ENCODE measurements at regions not wholly inside any gene's neighbourhood (a gene's known extent, or its start where the extent isn't known, plus 50 kb on each side); places are given as distances from the start of the nearest gene placed in this dataset.

GRCh38 chr10:7507887-7508726, 97.3 kb upstream of the SFMBT2 start:
- peak overlapping the region; percentile 91 for H3K27ac Mint-ChIP-seq
- H3K4me3 Mint-ChIP-seq, result peak overlapping the region; percentile 58
- peak; percentile 69 for ATAC-seq (replicated peaks)
- no peaks in the 10 kb centered on the region for H3K36me3 Mint-ChIP-seq (ENCODE audit: low read depth)
- H3K27me3 Mint-ChIP-seq, result no peaks in the 10 kb centered on the region
- H3K4me1 Mint-ChIP-seq, result peaks cover 28% of the 10 kb centered on the region
- peaks cover 20% of the 10 kb centered on the region for H3K9me3 Mint-ChIP-seq

- Mint-ChIP-seq H3K27ac (peak overlapping the region; percentile 91), H3K27me3 (no peaks in the 10 kb centered on the region), H3K36me3 (ENCODE audit: low read depth) (no peaks in the 10 kb centered on the region), H3K4me3 (peak overlapping the region; percentile 58), H3K4me1 (peaks cover 29% of the 10 kb centered on the region), H3K9me3 (peaks cover 20% of the 10 kb centered on the region)
- no peak for ATAC-seq (replicated peaks)
Measured at GRCh38 chr10:7506571-7506970, 95.7 kb upstream of the SFMBT2 start.

GRCh38 chr10:7505196-7505595, 94.4 kb upstream of the SFMBT2 start:
- no peaks in the 10 kb centered on the region for H3K27me3 Mint-ChIP-seq
- H3K27ac Mint-ChIP-seq, result no peak overlapping the region
- H3K36me3 Mint-ChIP-seq (ENCODE audit: low read depth), result no peaks in the 10 kb centered on the region
- H3K4me1 Mint-ChIP-seq, result peaks cover 33% of the 10 kb centered on the region
- no peak for ATAC-seq (replicated peaks)
- H3K9me3 Mint-ChIP-seq, result peaks cover 15% of the 10 kb centered on the region
- no peak overlapping the region for H3K4me3 Mint-ChIP-seq

- no peak for ATAC-seq (replicated peaks)
- Mint-ChIP-seq H3K27me3 (no peaks in the 10 kb centered on the region), H3K27ac (no peak overlapping the region), H3K9me3 (peaks cover 7% of the 10 kb centered on the region), H3K36me3 (ENCODE audit: low read depth) (no peaks in the 10 kb centered on the region), H3K4me3 (no peak overlapping the region), H3K4me1 (peaks cover 27% of the 10 kb centered on the region)
Measured at GRCh38 chr10:7503190-7503589, 92.4 kb upstream of the SFMBT2 start.

GRCh38 chr10:7501157-7501556, 90.3 kb upstream of the SFMBT2 start:
- peak; percentile 35 for ATAC-seq (replicated peaks)
- H3K27me3 Mint-ChIP-seq, result no peaks in the 10 kb centered on the region
- no peak overlapping the region for H3K4me3 Mint-ChIP-seq
- H3K4me1 Mint-ChIP-seq, result peaks cover 16% of the 10 kb centered on the region
- H3K27ac Mint-ChIP-seq, result no peak overlapping the region
- H3K36me3 Mint-ChIP-seq (ENCODE audit: low read depth), result no peaks in the 10 kb centered on the region
- H3K9me3 Mint-ChIP-seq, result peaks cover under 1% of the 10 kb centered on the region

GRCh38 chr10:7498111-7498510, 87.3 kb upstream of the SFMBT2 start:
- Mint-ChIP-seq H3K4me1 (peaks cover 21% of the 10 kb centered on the region), H3K4me3 (no peak overlapping the region)
- no peak for ATAC-seq (replicated peaks)

GRCh38 chr10:7493996-7494395, 83.2 kb upstream of the SFMBT2 start:
- Mint-ChIP-seq H3K27ac (no peak overlapping the region), H3K9me3 (no peaks in the 10 kb centered on the region), H3K4me1 (peaks cover 28% of the 10 kb centered on the region), H3K36me3 (ENCODE audit: low read depth) (no peaks in the 10 kb centered on the region), H3K4me3 (no peak overlapping the region), H3K27me3 (no peaks in the 10 kb centered on the region)
- ATAC-seq (replicated peaks), result no peak

More at GRCh38 chr10:7498111-7498510, 87.3 kb upstream of the SFMBT2 start:
- Mint-ChIP-seq H3K9me3 (no peaks in the 10 kb centered on the region), H3K27ac (no peak overlapping the region), H3K36me3 (ENCODE audit: low read depth) (no peaks in the 10 kb centered on the region), H3K27me3 (no peaks in the 10 kb centered on the region)

GRCh38 chr10:7492660-7493046, 81.8 kb upstream of the SFMBT2 start:
- Mint-ChIP-seq H3K4me3 (peak overlapping the region; percentile 41), H3K4me1 (peaks cover 28% of the 10 kb centered on the region), H3K27ac (peak overlapping the region; percentile 43), H3K9me3 (no peaks in the 10 kb centered on the region), H3K27me3 (no peaks in the 10 kb centered on the region), H3K36me3 (ENCODE audit: low read depth) (no peaks in the 10 kb centered on the region)
- peak; percentile 71 for ATAC-seq (replicated peaks)

- H3K27ac Mint-ChIP-seq, result peak overlapping the region; percentile 43
- ATAC-seq (replicated peaks), result peak; percentile 38
- H3K4me3 Mint-ChIP-seq, result peak overlapping the region; percentile 41
- no peaks in the 10 kb centered on the region for H3K9me3 Mint-ChIP-seq
- no peaks in the 10 kb centered on the region for H3K36me3 Mint-ChIP-seq (ENCODE audit: low read depth)
- H3K4me1 Mint-ChIP-seq, result peaks cover 24% of the 10 kb centered on the region
- H3K27me3 Mint-ChIP-seq, result no peaks in the 10 kb centered on the region
Measured at GRCh38 chr10:7491949-7492659, 81.3 kb upstream of the SFMBT2 start.

- H3K4me1 Mint-ChIP-seq, result peaks cover 23% of the 10 kb centered on the region
- H3K9me3 Mint-ChIP-seq, result no peaks in the 10 kb centered on the region
- no peaks in the 10 kb centered on the region for H3K27me3 Mint-ChIP-seq
- no peak for ATAC-seq (replicated peaks)
- no peaks in the 10 kb centered on the region for H3K36me3 Mint-ChIP-seq (ENCODE audit: low read depth)
- no peak overlapping the region for H3K4me3 Mint-ChIP-seq
- peak overlapping the region; percentile 5 for H3K27ac Mint-ChIP-seq
Measured at GRCh38 chr10:7491230-7491629, 80.4 kb upstream of the SFMBT2 start.

- H3K36me3 Mint-ChIP-seq (ENCODE audit: low read depth), result no peaks in the 10 kb centered on the region
- no peak for ATAC-seq (replicated peaks)
- H3K4me3 Mint-ChIP-seq, result no peak overlapping the region
- H3K4me1 Mint-ChIP-seq, result peaks cover 36% of the 10 kb centered on the region
- no peaks in the 10 kb centered on the region for H3K27me3 Mint-ChIP-seq
- peak overlapping the region; percentile 10 for H3K27ac Mint-ChIP-seq
- no peaks in the 10 kb centered on the region for H3K9me3 Mint-ChIP-seq
Measured at GRCh38 chr10:7488418-7488829, 77.6 kb upstream of the SFMBT2 start.

GRCh38 chr10:7487528-7487927, 76.7 kb upstream of the SFMBT2 start:
- H3K27me3 Mint-ChIP-seq, result no peaks in the 10 kb centered on the region
- no peaks in the 10 kb centered on the region for H3K36me3 Mint-ChIP-seq (ENCODE audit: low read depth)
- H3K27ac Mint-ChIP-seq, result no peak overlapping the region
- H3K9me3 Mint-ChIP-seq, result no peaks in the 10 kb centered on the region
- no peak overlapping the region for H3K4me3 Mint-ChIP-seq
- no peak for ATAC-seq (replicated peaks)
- peaks cover 37% of the 10 kb centered on the region for H3K4me1 Mint-ChIP-seq

GRCh38 chr10:7486528-7486927, 75.7 kb upstream of the SFMBT2 start:
- no peak overlapping the region for H3K4me3 Mint-ChIP-seq
- H3K27me3 Mint-ChIP-seq, result no peaks in the 10 kb centered on the region
- H3K9me3 Mint-ChIP-seq, result no peaks in the 10 kb centered on the region
- H3K36me3 Mint-ChIP-seq (ENCODE audit: low read depth), result no peaks in the 10 kb centered on the region
- no peak for ATAC-seq (replicated peaks)
- peaks cover 34% of the 10 kb centered on the region for H3K4me1 Mint-ChIP-seq
- H3K27ac Mint-ChIP-seq, result no peak overlapping the region

GRCh38 chr10:7485799-7486198, 75.0 kb upstream of the SFMBT2 start:
- Mint-ChIP-seq H3K27ac (no peak overlapping the region), H3K9me3 (no peaks in the 10 kb centered on the region), H3K4me1 (peaks cover 37% of the 10 kb centered on the region), H3K36me3 (ENCODE audit: low read depth) (no peaks in the 10 kb centered on the region), H3K4me3 (peak overlapping the region; percentile 78), H3K27me3 (no peaks in the 10 kb centered on the region)
- ATAC-seq (replicated peaks), result no peak

GRCh38 chr10:7485244-7485556, 74.4 kb upstream of the SFMBT2 start:
- H3K27ac Mint-ChIP-seq, result no peak overlapping the region
- H3K36me3 Mint-ChIP-seq (ENCODE audit: low read depth), result no peaks in the 10 kb centered on the region
- peak overlapping the region; percentile 78 for H3K4me3 Mint-ChIP-seq
- H3K9me3 Mint-ChIP-seq, result no peaks in the 10 kb centered on the region
- no peak for ATAC-seq (replicated peaks)
- H3K4me1 Mint-ChIP-seq, result peaks cover 40% of the 10 kb centered on the region
- H3K27me3 Mint-ChIP-seq, result no peaks in the 10 kb centered on the region

Data from activated T-helper 17 cell treated with anti-CD3 and anti-CD28 coated beads, Interleukin-2, amount 50 U/mL, for 72 hours (primary cell).